NCI-H69 (cell line): ENCODE measurements at regions not wholly inside any gene's neighbourhood (a gene's known extent, or its start where the extent isn't known, plus 50 kb on each side); places are given as distances from the start of the nearest gene placed in this dataset.
A peak's percentile ranks its signal among the peaks of the same experiment; 100 is the strongest.
"Not testable (repeated sequence)": the region's sequence is repeated elsewhere in the genome, so short reads cannot be mapped to it uniquely, and the experiment has no call there.

Experiments
- DNase-seq: peaks from one replicate; lab custom pipeline; 2025; lab: John Stamatoyannopoulos, UW

DNA sequence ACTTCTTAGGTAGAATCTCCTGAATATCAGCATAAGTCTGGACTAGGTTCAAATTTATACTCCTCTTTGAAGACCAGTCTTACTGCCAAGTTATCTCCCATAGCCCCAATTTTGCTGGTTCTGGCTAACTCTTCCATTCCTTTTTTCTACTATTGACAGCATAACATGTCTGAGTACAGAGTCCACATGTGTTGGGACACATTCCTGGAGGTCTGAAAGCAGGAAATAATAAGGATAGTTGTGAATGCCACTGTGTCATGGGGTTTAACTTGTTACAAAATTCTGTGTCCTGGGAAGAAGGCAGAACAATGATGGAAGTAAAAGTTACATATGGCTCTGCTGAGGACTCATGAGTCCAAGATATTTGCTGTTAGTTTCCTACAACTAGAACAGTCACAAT, 57.4 kb upstream of the ZBTB20 start:
- no peak for DNase-seq

DNA sequence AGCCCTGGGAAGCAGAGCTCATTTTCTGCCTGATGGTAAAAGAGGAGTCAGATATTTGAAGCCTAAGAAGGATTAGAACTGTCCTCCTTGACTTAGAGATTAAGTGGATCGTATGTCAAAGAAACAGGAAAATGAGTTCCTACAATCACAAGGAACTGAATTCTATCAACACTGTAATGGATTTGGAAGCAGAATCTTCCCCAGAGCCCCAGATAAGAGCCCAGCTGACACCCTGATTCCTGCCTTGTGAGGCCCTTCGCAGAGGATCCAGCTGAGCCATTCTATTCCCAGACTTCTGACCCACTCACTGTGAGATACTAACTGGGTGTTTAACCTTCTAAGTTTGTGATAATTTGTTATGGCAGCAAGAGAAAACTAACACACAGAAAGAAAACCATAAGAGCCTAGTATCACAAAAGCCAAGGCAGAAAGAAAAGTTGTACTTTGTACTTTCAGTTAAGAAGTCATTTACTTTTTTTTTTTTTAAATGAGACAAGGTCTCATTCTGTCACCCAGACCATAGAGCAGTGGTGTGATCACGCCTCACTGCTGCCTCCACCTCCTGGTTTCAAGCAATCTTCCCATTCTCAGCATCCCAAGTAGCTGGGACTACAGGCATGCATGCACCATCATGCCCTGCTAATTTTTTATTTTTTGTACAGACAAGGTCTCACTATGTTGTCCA, 61.1 kb upstream of the ZBTB20 start:
- DNase-seq: no peak

DNA sequence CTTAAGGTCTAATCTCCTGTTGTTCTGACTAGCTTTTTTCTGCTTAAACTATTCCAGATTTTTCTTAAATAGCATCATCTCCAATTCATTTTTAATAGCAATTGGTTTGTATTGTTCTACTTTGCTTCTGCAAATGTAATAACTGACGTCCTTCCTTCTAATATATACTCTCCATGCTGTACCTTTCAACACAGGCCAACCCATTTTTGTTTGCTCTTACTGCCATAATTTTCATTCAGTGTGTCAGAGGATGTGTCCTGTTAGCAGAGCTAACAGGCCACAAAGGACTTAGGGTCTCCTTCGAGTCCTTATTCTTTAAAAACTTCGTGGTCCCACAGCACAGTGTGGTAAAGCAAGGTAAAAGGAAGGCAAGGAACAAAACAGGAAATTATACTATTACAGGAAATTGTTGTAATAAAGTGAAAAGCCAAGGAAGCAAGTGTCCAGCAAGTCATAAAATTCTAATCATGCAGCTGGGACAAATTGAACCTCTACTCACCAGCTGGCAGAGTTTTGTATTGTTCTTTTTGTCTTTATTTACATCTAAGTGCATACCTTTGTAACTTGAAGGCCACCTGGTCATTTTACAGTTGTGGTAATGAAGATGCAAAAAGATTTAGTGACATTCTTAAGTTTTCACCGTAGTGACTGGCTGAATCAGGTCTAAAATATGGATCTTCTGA, 64.9 kb upstream of the ZBTB20 start:
- DNase-seq: no peak

DNA sequence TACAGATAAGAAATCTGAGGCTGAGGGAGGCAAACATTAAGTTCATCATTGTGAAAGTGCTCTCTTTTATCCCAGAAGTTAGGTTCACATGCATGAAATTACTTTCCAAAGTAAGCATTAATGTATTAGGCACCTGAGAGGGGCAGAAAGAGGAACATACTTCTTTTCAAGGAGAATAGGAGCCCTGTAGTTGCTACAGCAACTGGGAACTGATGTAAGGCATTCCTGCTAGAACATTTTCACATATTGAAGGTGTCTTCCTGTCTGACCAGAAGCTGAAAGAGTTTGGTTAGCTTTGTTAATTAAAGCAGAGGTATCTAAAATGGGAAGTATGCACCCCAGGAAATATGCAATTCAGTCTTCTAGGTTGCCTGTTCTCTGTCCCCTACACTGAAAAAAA, 65.5 kb upstream of the ZBTB20 start:
- no peak for DNase-seq

DNA sequence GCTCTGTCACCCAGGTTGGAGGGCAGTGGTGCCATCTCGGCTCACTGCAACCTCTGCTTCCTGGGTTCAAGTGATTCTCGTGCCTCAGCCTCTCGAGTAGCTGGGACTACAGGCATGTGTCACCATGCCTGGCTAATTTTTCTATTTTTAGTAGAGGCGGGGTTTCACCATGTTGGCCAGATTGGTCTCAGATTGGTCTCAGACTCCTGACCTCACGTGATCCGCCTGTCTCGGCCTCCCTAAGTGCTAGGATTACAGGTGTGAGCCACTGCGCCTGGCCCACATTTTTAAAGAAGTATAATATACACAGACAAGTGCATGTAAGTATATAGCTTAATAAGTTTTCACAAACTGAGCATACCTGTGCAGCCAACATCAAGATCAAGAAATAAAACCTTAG, 66.0 kb upstream of the ZBTB20 start:
- DNase-seq: not testable (repeated sequence)

DNA sequence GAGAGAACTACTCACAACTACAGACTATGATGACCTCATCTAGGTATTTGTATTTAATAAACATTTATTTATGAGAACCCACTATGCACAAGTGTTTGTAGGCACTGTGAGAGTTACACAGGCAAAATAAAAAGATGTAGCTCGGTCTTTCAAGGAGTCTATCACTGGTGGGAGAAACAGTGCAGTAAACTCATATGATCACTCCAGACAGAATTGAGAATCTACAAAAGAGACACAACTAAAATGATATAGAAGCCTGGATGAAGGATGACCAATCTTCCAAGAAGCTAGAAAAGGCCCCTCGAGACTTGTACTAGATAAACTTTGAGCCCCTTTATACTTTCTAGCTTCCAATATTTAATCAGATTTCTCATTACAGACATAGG, 70.2 kb upstream of the ZBTB20 start:
- no peak for DNase-seq

DNA sequence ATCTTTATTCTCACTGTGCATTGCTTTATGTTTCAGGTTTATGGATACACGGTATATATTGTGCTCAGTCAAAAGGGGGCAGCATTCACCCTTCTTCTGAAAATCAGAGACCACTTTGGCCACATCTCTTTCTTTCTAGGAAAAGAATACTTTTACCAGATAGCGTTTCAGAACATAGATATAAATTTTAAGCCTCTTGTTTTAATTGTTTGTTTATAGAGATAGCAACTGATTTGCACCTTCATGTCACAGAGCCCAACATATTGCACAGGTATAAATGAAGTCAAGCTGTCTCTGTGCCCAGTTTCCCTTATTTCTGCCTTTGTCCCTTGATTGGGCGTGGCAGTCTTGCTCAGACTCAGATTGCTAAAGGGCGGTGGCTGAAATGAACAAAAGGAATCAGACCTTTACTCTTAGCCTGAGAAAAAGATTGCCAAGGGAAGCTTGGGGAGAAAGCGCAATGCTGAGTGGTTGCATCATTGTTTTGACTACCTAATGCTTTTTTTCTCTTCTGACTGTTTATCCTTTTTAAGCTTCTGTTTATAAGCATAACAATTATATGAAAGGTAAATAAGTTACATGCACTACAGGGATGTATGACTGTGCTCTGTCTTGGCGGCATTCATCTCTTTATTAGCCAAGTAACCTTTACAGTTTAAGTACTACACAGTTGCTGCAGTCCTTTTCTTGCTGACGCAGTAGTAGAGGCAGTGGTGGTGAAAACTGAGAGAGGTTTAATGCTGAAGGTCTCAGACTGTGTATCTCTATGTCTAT, 70.8 kb upstream of the ZBTB20 start:
- peak; percentile 83 for DNase-seq

DNA sequence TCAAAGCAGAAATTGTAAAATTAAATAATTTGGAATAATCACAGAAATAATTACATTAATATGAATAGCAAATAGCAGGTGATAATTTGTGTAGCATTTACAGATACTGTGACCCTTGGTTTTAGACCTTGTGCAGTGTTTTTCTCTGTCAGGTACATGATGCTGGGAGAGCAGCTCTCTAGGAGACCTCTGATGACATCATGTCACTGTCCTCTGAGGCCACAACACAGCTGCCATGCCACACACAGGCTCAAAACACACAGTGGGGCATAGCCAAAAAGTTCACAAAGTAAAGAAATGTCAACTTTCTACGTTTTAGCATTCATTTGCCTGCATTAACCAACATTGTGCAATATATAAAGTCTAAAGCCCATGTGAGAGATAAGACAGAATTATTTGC, 71.8 kb upstream of the ZBTB20 start:
- DNase-seq: no peak

DNA sequence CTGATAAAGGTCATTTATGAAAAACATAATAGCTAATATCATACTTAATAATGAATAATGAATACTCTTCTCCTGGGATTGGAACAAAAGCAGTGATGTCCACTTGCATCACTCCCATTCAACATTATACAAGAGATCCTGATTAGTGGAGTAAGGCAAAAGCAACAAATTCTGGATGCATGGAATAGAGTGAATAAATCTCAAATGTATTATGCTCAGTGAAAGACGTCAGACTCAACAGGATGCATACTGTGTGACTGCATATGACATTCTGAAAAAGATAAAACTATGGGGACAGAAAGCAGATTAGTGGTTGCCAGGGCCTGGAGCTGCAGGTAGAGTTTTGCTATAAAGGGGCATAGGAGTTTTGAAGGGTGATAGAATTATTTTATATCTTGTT, 77.6 kb upstream of the ZBTB20 start:
- no peak for DNase-seq

DNA sequence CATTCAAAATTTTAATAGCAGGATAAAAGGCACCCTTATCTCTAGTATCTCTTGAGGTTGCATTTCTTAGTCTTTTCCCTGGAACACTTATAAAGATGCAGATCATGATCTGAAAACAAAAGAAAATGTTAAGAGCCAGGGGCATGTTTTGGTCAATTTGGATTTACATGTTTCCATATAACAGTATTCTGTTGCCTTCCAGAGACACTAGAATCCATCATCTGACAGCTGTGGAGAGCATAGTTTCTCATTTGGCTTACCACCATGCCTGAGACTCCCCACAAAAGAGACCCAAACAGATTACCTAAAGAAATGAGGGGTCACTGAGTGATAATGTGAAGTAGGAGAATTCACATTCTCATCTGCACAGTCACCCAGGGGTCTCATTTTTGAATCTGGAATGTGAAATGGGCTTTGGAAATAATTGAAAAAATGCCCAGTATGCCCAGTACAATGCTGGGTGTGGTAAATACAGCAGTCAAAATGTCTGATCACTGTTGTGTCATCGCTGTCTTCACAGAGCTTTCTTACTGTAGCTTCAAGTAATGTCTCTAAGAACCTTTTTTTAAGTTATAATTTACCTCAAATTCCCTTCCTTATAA, 79.9 kb upstream of the ZBTB20 start:
- DNase-seq: no peak

DNA sequence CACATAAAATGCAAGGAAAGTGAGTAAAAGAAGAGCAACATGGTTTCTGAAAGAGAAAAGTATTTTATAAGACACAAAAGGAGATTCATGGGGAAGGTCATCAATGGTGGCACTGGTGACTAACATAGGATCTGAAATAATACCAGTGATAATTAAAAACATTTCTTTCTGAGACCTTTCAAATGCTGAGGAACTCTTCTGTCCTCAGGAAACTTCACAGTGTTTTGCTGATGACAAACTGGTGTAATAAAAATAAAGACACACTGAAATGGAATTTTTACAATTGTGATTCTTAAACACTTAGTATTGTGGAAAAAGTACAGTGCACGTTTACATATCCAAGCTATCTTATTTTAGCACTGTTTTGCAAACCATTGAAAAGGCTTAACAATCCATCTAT, 80.4 kb upstream of the ZBTB20 start:
- DNase-seq: no peak

DNA sequence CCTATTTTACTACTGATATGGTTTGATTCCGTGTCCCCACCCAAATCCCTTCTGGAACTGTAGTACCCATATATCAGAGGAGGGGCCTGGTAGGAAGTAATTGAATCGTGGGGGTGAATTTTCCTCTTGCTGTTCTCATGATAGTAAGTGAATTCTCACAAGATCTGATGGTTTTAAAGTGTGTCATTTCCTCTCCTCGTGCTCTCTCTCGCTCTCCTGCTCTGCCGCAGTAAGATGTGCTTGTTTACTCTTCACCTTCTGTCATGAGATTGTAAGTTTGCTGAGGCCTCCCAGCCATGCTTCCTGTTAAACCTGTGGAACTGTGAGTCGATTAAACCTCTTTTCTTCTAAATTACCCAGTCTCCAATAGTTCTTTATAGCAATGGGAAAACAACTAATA, 81.2 kb upstream of the ZBTB20 start:
- no peak for DNase-seq

DNA sequence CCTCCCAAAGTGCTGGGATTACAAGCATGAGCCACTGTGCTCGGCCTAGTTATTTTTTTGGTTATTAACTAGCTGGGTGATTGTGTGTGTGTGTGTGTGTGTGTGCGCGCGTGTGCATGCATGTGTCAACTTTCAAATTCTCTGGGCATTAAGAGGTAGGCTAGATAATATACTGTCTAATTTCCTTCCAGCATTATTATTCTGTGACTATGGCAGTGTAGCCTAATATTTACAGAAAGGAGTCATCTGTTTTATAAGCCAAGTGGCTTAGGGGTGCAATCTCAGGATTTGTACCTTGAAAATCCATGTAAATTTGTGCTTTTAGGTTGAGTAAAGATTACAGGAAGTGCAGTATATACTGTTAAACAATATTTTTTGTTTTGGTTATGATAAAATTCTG, 85.1 kb upstream of the ZBTB20 start:
- DNase-seq: no peak

DNA sequence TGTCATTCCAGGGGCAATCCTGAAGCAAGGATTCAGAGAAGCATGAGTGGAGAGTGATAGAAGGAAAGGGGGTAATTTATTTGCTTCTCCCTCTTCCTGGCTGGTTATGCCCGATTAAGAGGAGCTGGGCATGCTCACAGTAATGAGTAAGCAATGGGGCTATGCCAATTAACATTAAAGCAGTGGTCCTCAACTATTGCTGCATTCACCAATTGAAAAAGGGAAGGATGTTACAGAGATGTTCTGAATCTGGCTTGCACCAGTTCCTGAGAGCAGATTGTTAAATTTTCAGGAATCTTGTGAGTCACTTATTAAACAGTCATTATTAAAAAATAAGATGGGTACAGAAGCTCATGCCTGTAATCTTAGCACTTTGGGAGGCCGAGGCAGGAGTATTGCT, 85.9 kb upstream of the ZBTB20 start:
- no peak for DNase-seq

DNA sequence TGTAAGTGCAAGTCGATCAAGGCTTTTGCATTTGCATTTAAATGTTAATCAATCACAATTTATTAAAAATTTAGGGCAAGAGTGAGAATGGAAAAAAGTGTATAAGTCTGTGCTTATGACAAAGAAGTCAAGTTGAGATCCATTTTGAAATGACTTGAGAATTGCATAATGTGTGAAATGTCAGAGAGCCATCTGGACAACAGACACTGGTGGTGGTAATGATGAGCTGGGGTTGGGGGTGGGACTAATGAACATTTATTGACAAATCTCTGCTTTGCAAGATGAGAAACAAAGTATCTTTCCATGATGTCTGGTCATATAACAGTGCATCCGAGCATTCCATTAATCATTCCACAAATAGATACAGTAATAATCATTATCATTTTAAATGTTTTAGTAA, 89.4 kb upstream of the ZBTB20 start:
- no peak for DNase-seq

DNA sequence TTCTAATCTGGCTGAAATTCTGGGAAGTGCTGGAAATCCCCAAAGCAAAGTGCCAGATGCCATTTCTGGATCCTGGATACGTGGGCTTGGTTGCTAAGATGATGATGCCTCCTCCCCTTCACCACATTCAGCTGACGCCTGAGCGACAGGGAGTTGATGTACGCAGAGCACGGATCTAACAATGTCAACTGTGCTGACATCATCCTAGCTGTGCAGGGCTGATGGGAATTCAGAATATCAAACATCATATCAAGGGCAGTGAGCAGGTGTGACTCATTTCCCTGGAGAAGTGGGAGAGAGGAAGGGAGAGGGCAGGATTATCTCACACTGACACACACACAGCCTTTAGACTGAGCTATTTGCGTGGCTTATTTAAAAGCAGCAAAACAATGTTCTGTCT, 92.6 kb upstream of the ZBTB20 start:
- peak; percentile 82 for DNase-seq

DNA sequence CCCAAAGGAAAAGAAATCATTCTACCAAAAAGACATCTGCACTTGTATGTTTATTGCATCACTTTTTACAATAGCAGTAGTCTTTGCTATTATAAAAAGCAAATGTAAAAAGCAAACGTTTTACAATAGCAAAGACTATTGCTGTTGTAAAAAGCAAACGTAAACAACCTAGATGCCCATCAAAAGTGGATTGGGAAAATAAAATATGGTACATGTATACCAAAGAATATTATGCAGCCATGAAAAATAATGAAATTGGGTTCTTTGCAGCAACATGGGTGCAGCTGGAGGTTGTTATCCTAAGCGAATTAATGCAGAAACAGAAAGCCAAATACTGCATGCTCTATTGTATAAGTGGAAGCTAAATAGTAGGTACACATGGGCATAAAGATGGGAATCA, 97.3 kb upstream of the ZBTB20 start:
- no peak for DNase-seq

DNA sequence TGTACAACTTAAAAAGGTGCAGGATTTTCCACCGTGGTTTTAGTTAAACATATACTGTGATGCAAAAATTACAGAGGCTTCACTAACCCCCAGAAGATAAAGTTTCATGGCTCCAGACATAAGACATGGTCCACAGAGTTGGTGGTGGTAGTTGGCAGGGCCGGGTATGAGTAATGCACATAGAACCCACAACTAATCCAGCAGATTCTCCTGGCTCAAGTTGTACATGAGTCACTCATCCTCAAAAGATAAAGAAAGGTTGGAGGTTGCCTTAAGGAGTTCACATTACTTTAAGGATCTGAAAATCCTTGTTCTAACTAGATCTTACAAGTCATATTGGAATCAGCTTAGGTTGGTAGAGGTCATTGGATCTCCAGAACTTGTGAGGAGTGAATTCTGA, 98.3 kb upstream of the ZBTB20 start:
- DNase-seq: no peak

DNA sequence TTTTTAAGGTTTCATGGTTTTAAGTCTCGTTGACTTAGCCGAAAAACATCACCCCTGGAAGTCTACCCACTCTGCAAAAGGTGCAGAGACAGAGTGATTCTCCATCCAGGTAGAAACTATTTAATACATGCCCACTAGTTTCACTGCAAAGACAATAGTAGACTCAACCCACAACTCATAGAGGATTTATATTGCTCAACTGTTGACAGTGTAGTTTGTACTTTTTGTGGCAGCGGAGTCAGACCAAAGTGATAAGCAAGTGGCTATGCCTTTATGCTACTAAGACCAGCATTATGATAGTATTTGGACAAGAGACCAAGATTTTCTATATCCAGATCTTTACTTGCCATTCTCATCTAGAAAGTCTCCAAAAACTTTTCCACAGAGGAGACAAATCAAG, 98.8 kb upstream of the ZBTB20 start:
- no peak for DNase-seq

DNA sequence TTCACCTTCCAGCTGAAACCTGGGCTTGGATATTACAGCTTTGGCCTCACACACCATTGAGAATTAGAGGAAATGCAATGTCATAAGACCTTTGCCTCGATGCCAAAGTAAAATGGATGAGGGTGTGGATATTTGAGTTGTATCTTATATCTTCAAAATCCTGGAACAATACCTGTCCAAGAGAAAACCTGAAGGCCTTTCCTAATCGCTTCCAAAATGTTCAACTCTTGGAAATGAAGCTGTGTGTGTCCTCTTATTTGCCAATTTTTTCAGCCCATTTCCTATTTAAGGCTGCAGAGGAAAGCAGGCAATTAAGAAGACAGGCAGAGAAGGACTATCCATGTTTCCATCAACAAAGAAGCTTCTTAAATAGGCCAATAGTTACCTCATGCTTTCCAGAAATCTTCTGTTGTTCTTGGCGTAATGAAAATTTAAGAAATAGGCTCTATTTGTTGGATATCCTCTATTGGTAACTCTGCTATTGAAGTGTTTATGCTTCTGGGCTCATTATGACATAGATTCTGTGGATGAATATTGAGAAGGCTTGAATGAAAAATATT, 99.5 kb upstream of the ZBTB20 start:
- no peak for DNase-seq

DNA sequence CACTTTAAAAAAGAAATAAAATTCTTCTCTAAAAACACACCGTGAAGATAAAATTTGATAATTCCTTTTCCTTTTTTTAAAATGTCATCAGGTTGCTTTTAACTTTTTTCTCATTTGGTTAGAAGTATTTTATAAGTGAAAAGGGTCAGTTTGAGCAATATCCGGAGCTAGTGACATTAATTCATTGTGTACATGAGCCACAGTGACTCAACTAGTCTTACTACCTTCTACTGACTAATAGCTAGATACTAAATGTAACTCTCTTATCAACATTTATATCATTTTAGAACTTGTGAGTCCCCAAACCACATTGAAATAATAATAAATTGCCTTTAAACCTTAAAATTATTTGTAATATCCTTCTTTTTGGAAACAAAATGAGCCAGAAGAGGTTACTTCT, 101.2 kb upstream of the ZBTB20 start:
- no peak for DNase-seq

DNA sequence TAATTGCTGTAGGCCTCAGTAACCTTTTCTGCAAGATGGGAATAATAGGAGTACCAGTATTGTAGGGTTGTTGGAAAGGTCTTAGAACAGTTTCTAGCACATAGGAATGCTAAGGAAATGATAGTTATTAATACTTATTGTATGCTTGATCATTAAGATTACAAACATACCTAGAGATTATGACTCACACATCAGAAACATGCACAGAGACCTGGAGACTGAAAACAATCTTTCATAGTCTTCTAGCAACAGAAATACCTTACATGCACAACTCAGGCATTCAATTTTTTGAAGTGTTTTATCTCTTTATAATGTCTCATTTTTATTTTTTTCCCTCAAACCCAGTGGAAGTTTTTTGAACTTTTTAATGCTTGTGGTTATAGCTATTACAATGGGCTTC, 104.4 kb upstream of the ZBTB20 start:
- DNase-seq: no peak

DNA sequence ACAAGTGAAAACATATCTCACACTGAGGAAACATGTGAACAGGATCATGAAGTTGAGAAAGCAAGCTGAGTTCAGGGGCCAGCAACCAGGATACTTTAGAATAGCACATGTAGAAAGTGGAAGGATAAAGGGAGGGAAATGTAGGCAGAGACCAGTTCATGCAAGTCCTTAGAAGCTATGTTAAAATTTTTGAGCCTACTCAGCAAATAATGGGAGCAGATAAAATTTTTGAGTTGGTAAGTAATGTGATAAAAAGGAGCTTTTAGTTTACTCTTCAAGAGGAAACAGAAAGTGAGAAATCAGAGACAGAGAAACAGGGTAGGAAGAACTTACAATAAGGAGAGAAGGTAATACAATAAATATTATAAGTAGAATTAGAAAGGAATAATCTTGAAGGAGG, 105.6 kb upstream of the ZBTB20 start:
- no peak for DNase-seq
